ENCODE measurements at regions not wholly inside any gene's neighbourhood (a gene's known extent, or its start where the extent isn't known, plus 50 kb on each side); places are given as distances from the start of the nearest gene placed in this dataset.

GRCh38 chr13:23995283-23996073 is 98.2 kb upstream of the C1QTNF9B start:
- no peak for TF ChIP-seq CTCF (IDR thresholded peaks at IDR 0.05)
- no peak for TF ChIP-seq POLR2A (IDR thresholded peaks at IDR 0.05)
